ENCODE measurements at regions not wholly inside any gene's neighbourhood (a gene's known extent, or its start where the extent isn't known, plus 50 kb on each side); places are given as distances from the start of the nearest gene placed in this dataset.

- Histone ChIP-seq H3K4me3 (replicated peaks; ENCODE audit: low read depth, low read length) (no peak overlapping the region), H3K27me3 (replicated peaks; ENCODE audit: control insufficient read depth, insufficient read depth, low read length) (no peaks in the 10 kb centered on the region), H3K36me3 (ENCODE audit: control insufficient read depth, insufficient read depth, low read length) (no peaks in the 10 kb centered on the region)
- TF ChIP-seq, protein P1, sequence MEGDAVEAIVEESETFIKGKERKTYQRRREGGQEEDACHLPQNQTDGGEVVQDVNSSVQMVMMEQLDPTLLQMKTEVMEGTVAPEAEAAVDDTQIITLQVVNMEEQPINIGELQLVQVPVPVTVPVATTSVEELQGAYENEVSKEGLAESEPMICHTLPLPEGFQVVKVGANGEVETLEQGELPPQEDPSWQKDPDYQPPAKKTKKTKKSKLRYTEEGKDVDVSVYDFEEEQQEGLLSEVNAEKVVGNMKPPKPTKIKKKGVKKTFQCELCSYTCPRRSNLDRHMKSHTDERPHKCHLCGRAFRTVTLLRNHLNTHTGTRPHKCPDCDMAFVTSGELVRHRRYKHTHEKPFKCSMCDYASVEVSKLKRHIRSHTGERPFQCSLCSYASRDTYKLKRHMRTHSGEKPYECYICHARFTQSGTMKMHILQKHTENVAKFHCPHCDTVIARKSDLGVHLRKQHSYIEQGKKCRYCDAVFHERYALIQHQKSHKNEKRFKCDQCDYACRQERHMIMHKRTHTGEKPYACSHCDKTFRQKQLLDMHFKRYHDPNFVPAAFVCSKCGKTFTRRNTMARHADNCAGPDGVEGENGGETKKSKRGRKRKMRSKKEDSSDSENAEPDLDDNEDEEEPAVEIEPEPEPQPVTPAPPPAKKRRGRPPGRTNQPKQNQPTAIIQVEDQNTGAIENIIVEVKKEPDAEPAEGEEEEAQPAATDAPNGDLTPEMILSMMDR (IDR thresholded peaks at IDR 0.05; ENCODE audit: insufficient read depth, low read length, poor library complexity, severe bottlenecking) = no peak
- no peak for DNase-seq (ENCODE audit: extremely low read depth, insufficient read length)
Observed at GRCh38 chr15:25959100-25959499, 96.0 kb upstream of the ATP10A start.

- Histone ChIP-seq H3K4me3 (replicated peaks; ENCODE audit: low read depth, low read length) (no peak overlapping the region), H3K36me3 (ENCODE audit: control insufficient read depth, insufficient read depth, low read length) (no peaks in the 10 kb centered on the region), H3K27me3 (replicated peaks; ENCODE audit: control insufficient read depth, insufficient read depth, low read length) (no peaks in the 10 kb centered on the region)
- DNase-seq (ENCODE audit: extremely low read depth, insufficient read length) = no peak
- TF ChIP-seq, protein P1 (IDR thresholded peaks at IDR 0.05; ENCODE audit: insufficient read depth, low read length, poor library complexity, severe bottlenecking) = no peak
Observed at GRCh38 chr15:25955628-25956027, 92.5 kb upstream of the ATP10A start.

GRCh38 chr15:25954398-25954797 is 91.3 kb upstream of the ATP10A start:
- Histone ChIP-seq H3K27me3 (replicated peaks; ENCODE audit: control insufficient read depth, insufficient read depth, low read length) (no peaks in the 10 kb centered on the region), H3K36me3 (ENCODE audit: control insufficient read depth, insufficient read depth, low read length) (no peaks in the 10 kb centered on the region), H3K4me3 (replicated peaks; ENCODE audit: low read depth, low read length) (no peak overlapping the region)
- TF ChIP-seq, protein P1 (IDR thresholded peaks at IDR 0.05; ENCODE audit: insufficient read depth, low read length, poor library complexity, severe bottlenecking) = no peak
- no peak for DNase-seq (ENCODE audit: extremely low read depth, insufficient read length)

- H3K36me3 ChIP-seq (ENCODE audit: control insufficient read depth, insufficient read depth, low read length) = no peaks in the 10 kb centered on the region
- no peaks in the 10 kb centered on the region for H3K27me3 ChIP-seq (replicated peaks; ENCODE audit: control insufficient read depth, insufficient read depth, low read length)
- no peak overlapping the region for H3K4me3 ChIP-seq (replicated peaks; ENCODE audit: low read depth, low read length)
- no peak for DNase-seq (ENCODE audit: extremely low read depth, insufficient read length)
- TF ChIP-seq, protein P1 (IDR thresholded peaks at IDR 0.05; ENCODE audit: insufficient read depth, low read length, poor library complexity, severe bottlenecking) = no peak
Observed at GRCh38 chr15:25950014-25950413, 86.9 kb upstream of the ATP10A start.

DNA sequence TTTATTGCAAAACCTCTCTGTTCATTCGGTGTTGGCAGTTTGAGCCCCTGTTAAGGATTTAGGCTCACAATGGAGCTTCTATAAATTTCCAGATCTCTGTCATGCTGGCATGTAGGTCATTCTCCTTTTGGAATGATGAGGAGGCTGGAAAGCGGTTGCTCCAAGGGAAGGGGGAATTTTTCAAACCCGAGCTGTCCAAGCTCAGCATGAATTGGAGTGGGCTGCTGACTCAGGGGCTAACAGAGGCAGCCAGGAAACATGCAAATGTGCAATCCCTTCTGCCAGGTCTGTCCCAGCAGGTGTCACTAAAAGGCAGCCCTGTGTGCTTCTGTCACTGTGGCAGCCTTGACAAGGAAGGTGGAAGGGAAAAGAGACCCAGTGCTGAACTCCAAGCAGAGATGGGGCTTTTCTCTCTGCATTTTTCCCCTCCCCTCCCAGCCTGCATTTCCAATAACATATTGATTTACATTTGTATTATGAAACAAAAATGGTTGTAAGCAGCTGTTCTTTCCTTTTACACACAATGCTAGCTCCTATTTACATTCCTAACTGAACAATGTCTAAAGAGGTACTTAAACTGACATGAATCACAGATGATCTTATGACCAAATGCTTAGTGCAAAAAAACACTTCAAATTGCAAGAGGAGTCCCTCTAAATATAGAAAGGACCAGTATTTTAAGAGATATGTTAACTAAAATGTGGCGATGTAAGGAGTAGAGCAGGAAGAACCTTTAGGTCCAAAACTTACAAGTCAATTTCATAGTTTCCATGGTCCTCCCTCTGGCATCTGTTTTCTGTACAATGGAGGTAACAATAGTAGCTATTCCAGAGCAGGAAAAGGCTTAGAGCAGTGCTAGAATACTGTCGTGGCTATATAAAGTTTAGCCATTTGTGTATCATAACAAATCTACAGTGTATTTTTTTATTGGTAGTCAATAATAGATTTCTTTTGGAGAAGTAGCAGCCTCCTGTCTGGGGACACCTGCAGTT is 84.5 kb upstream of the ATP10A start:
- TF ChIP-seq, protein P1 (IDR thresholded peaks at IDR 0.05; ENCODE audit: insufficient read depth, low read length, poor library complexity, severe bottlenecking) = no peak
- no peak for DNase-seq (ENCODE audit: extremely low read depth, insufficient read length)
- Histone ChIP-seq H3K4me3 (replicated peaks; ENCODE audit: low read depth, low read length) (no peak overlapping the region), H3K36me3 (ENCODE audit: control insufficient read depth, insufficient read depth, low read length) (no peaks in the 10 kb centered on the region), H3K27me3 (replicated peaks; ENCODE audit: control insufficient read depth, insufficient read depth, low read length) (no peaks in the 10 kb centered on the region)
